ENCODE measurements at regions not wholly inside any gene's neighbourhood (a gene's known extent, or its start where the extent isn't known, plus 50 kb on each side); places are given as distances from the start of the nearest gene placed in this dataset.

- TF ChIP-seq CTCF (conservative IDR thresholded peaks at IDR 0.05), result no peak
- TF ChIP-seq ZFX (IDR thresholded peaks at IDR 0.05), result no peak
Observed at GRCh38 chr13:57569986-57570385, 61.6 kb upstream of the PCDH17 start.
